ENCODE measurements at regions not wholly inside any gene's neighbourhood (a gene's known extent, or its start where the extent isn't known, plus 50 kb on each side); places are given as distances from the start of the nearest gene placed in this dataset.

DNA sequence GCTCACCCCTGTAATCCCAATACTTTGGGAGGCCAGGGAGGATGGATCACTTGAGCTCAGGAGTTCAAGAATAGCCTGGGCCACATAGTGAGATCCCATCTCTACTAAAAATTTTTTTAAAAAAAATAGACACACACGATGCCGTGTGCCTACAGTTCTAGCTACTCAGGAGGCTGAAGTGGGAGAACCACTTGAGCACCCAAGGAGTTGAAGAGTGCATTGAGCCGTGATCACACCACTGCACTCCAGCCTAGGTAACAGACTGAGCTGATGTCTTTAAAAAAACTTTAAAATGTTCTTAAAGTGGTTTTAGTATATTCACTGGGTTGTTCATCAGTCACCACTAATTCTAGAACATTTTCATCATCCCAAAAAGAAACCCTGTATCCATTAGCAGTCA is 51.9 kb upstream of the RNF38 start:
- no peaks in the 10 kb centered on the region for H3K36me3 ChIP-seq
- H3K9me3 ChIP-seq: no peaks in the 10 kb centered on the region
- TF ChIP-seq EP300 (IDR thresholded peaks at IDR 0.05): no peak
- DNase-seq: no peak
- no peak overlapping the region for H3K4me3 ChIP-seq
- WGBS, 5 donors: 93 to 95% (median 94%) methylated on average over 3 of the region's 3 CpGs
- H3K27me3 ChIP-seq: no peaks in the 10 kb centered on the region
- no peak overlapping the region for H3K27ac ChIP-seq
- H3K4me1 ChIP-seq: peaks cover 0 to 42% (median 21%) of the 10 kb centered on the region in 4 donors
- intact Hi-C loops (cut with DNase I; ENCODE audit: low total_unique reads): no loop called here

DNA sequence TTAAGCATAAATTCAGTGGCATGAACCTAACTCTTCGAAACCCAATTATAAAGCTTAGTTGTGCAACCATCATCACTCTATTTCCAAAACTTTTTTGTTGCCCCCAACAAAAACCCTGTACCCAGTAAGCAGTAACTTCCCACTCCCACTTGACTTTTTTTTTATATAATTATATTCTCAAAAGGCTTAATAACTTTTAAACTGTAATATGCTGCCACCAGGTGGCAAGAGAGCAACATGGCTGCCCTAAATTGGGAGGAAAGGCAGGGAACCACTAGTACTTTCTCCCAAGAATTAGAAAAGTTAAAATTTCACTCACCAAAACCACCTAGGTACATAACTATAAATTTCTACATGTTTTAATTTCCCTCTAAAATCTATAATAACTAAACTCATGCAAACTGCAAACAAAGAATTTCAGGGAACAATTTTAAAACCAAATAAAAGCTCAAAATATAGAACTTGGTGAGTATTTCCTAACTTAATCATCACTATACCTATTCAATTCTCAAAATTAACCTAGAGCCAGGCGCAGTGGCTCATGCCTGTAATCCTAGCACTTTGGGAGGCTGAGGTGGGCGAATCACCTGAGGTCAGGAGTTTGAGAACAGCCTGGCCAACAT is 50.2 kb upstream of the RNF38 start:
- Histone ChIP-seq H3K4me1 (peaks cover 0 to 39% (median 19%) of the 10 kb centered on the region in 4 donors), H3K4me3 (no peak overlapping the region), H3K9me3 (no peaks in the 10 kb centered on the region), H3K27ac (no peak overlapping the region), H3K36me3 (no peaks in the 10 kb centered on the region), H3K27me3 (no peaks in the 10 kb centered on the region)
- 87 to 94% (median 89%) methylated on average over 3 of the region's 3 CpGs for WGBS, 5 donors
- peak in 1 of 2 donors; percentile 71 for DNase-seq
- no peak for TF ChIP-seq EP300 (IDR thresholded peaks at IDR 0.05)
- TF ChIP-seq, protein P1, sequence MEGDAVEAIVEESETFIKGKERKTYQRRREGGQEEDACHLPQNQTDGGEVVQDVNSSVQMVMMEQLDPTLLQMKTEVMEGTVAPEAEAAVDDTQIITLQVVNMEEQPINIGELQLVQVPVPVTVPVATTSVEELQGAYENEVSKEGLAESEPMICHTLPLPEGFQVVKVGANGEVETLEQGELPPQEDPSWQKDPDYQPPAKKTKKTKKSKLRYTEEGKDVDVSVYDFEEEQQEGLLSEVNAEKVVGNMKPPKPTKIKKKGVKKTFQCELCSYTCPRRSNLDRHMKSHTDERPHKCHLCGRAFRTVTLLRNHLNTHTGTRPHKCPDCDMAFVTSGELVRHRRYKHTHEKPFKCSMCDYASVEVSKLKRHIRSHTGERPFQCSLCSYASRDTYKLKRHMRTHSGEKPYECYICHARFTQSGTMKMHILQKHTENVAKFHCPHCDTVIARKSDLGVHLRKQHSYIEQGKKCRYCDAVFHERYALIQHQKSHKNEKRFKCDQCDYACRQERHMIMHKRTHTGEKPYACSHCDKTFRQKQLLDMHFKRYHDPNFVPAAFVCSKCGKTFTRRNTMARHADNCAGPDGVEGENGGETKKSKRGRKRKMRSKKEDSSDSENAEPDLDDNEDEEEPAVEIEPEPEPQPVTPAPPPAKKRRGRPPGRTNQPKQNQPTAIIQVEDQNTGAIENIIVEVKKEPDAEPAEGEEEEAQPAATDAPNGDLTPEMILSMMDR (IDR thresholded peaks at IDR 0.05): peak in 5 of 7 experiments; percentile 21 to 62 (median 53)
- no peak for TF ChIP-seq POLR2AphosphoS5 (IDR thresholded peaks at IDR 0.05)
- intact Hi-C loops (cut with DNase I; ENCODE audit: low total_unique reads): no loop called here

Data from stomach (tissue), 8 donors.